NCI-H2196 treated with DMSO at 0.1 percent for 48 hours (cell line): ENCODE measurements at regions not wholly inside any gene's neighbourhood (a gene's known extent, or its start where the extent isn't known, plus 50 kb on each side); places are given as distances from the start of the nearest gene placed in this dataset.
"Not testable (repeated sequence)": the region's sequence is repeated elsewhere in the genome, so short reads cannot be mapped to it uniquely, and the experiment has no call there.

ENCODE experiments used
- DNase-seq: peaks from one replicate; lab custom pipeline; 2025; ENCODE audit not compliant: unreplicated experiment; lab: John Stamatoyannopoulos, UW

GRCh38 chr15:38852188-38852587 lies 287.6 kb upstream of the RASGRP1 start:
- not testable (repeated sequence) for DNase-seq

- DNase-seq: no peak
Measured at GRCh38 chr15:38853608-38854007, 289.0 kb upstream of the RASGRP1 start.

- no peak for DNase-seq
Measured at GRCh38 chr15:38854506-38854905, 289.9 kb upstream of the RASGRP1 start.

- no peak for DNase-seq
Measured at GRCh38 chr15:38857814-38858213, 293.2 kb upstream of the RASGRP1 start.

- no peak for DNase-seq
Measured at GRCh38 chr15:38859574-38859973, 295.0 kb upstream of the RASGRP1 start.

GRCh38 chr15:38860253-38860652 lies 295.6 kb upstream of the RASGRP1 start:
- DNase-seq: no peak

GRCh38 chr15:38860674-38861073 lies 296.1 kb upstream of the RASGRP1 start:
- no peak for DNase-seq

- no peak for DNase-seq
Measured at GRCh38 chr15:38861108-38861507, 296.5 kb upstream of the RASGRP1 start.

GRCh38 chr15:38862099-38862498 lies 297.5 kb upstream of the RASGRP1 start:
- no peak for DNase-seq

- no peak for DNase-seq
Measured at GRCh38 chr15:38863381-38863780, 298.8 kb upstream of the RASGRP1 start.

- no peak for DNase-seq
Measured at GRCh38 chr15:38864122-38864521, 299.5 kb upstream of the RASGRP1 start.

- DNase-seq: no peak
Measured at GRCh38 chr15:38864827-38865581, 300.4 kb upstream of the RASGRP1 start.

GRCh38 chr15:38867556-38867955 lies 302.9 kb upstream of the RASGRP1 start:
- no peak for DNase-seq

- no peak for DNase-seq
Measured at GRCh38 chr15:38868326-38869114, 303.9 kb upstream of the RASGRP1 start.

GRCh38 chr15:38871638-38872037 lies 307.0 kb upstream of the RASGRP1 start:
- no peak for DNase-seq

- no peak for DNase-seq
Measured at GRCh38 chr15:38872732-38873131, 308.1 kb upstream of the RASGRP1 start.

GRCh38 chr15:38873158-38873557 lies 308.5 kb upstream of the RASGRP1 start:
- DNase-seq: no peak

GRCh38 chr15:38874464-38874863 lies 309.9 kb upstream of the RASGRP1 start:
- DNase-seq: no peak

- no peak for DNase-seq
Measured at GRCh38 chr15:38876211-38876610, 311.6 kb upstream of the RASGRP1 start.

- DNase-seq: no peak
Measured at GRCh38 chr15:38876621-38877020, 312.0 kb upstream of the RASGRP1 start.

GRCh38 chr15:38877471-38877870 lies 312.9 kb upstream of the RASGRP1 start:
- DNase-seq: no peak

GRCh38 chr15:38878026-38878425 lies 313.4 kb upstream of the RASGRP1 start:
- no peak for DNase-seq
